Fibroblast of the aortic adventitia (primary cell): ENCODE measurements at regions not wholly inside any gene's neighbourhood (a gene's known extent, or its start where the extent isn't known, plus 50 kb on each side); places are given as distances from the start of the nearest gene placed in this dataset.

Experiments
- DNase-seq: peaks from one replicate; pipeline ENCODE4 v3.0.0-alpha.2; 2010; ENCODE audit warnings: low read depth
- H3K4me3 ChIP-seq: 2 replicates; pipeline ENCODE4 v1.5.1; 2011; ENCODE audit warnings: low read depth, mild to moderate bottlenecking, control low read depth, low read length, moderate library complexity
- TF ChIP-seq, protein P1 (sequence below): IDR thresholded peaks from 2 replicates; pipeline ENCODE4 v1.5.1; 2011; ENCODE audit warnings: mild to moderate bottlenecking, low read length, control low read depth, inconsistent platforms; ENCODE audit not compliant: insufficient read depth

- DNase-seq = no peak
- TF ChIP-seq, protein P1, sequence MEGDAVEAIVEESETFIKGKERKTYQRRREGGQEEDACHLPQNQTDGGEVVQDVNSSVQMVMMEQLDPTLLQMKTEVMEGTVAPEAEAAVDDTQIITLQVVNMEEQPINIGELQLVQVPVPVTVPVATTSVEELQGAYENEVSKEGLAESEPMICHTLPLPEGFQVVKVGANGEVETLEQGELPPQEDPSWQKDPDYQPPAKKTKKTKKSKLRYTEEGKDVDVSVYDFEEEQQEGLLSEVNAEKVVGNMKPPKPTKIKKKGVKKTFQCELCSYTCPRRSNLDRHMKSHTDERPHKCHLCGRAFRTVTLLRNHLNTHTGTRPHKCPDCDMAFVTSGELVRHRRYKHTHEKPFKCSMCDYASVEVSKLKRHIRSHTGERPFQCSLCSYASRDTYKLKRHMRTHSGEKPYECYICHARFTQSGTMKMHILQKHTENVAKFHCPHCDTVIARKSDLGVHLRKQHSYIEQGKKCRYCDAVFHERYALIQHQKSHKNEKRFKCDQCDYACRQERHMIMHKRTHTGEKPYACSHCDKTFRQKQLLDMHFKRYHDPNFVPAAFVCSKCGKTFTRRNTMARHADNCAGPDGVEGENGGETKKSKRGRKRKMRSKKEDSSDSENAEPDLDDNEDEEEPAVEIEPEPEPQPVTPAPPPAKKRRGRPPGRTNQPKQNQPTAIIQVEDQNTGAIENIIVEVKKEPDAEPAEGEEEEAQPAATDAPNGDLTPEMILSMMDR = no peak
- H3K4me3 ChIP-seq = no peak overlapping the region
Observed at GRCh38 chr2:12941203-12941602, 224.5 kb downstream of the TRIB2 start.

DNA sequence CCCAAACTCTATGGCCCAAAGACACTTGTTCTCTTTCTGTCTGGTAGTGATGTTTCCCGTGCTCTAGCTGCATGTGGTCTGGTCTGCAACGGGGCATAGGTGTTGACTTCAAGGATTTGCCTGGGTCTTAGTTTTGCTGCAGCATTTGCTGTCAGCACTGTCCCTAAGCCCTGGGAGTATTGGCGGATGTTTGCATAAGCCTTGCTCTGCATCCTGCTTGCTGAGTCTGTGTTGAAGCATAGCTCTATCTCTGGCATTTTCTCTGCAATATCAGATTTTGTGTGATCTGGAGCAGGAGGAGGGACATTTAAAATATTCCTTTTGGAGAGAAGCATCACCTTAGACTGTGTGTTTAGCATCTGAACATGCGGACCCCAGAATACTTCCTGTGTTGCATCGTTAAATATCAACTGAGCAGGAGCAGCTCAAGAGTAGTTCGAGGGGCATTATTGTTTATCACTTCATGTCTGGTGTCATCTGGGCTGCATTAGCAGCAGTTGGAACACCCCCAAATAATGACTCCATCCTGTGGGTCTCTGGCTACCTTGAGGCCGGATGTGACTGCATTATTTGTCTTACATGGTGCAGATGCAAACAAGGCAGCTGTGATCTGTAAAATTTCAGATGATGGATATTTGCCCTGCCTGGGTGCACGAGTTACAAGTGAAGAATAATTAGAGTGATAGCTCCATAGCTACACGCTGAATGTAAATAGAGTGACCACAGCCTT, 231.7 kb downstream of the TRIB2 start:
- TF ChIP-seq, protein P1 = no peak
- no peak overlapping the region for H3K4me3 ChIP-seq
- DNase-seq = peak; percentile 41

DNA sequence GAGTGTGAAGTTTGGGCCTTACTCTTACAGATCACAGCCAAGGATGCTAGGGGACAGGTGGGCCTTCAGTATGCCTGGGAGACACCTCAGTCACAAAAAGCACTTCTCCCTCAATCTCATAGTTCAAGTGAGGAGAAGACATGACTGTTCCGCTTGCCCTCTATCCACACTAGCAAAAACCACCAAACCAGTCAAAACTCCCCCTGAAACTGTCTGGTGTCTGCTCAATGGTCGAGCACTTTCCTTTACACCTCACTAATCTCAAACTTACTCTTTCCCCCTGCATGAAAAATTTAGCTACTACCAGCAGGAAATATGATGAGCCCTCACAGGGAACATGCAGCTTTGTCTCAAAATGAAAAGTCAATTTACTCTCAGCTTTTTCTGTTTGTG, 232.2 kb downstream of the TRIB2 start:
- no peak overlapping the region for H3K4me3 ChIP-seq
- TF ChIP-seq, protein P1 = no peak
- DNase-seq = no peak

DNA sequence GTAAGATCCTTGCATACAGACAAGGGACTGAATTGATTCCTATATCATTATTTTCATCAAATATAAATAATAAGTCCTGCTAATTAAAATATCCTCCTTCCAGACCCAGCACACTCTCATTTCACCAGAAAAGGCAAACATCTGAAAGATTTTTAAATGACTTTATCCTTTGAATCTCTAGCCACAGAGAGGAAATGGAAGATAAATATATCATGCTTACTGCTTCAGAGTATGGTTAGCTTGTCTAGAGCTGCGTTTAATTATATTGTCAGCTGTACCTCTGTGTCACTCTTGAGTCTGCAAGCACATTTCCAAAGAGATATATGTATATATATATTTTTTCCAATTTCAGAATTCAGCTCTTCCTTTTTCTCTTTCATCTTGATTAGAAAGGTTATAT, 232.7 kb downstream of the TRIB2 start:
- H3K4me3 ChIP-seq = no peak overlapping the region
- TF ChIP-seq, protein P1 = no peak
- no peak for DNase-seq

DNA sequence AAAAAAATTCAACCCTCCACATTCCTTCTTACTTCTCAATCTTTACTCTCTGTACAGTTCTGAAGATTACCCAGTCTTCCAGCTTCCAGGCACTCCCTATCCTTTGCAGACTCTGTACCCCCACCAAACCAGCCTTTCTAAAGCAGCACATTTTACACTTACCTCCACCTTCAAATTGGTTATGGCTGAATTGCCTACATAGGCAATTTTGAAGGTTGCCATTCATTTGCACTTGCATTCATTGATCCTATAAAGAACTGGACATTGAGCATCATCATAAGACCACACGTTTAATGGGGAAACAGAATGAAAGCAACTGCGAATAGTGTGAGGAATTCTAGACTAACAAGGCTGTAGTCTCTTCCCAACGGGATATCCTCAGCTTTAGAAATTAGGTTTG, 233.4 kb downstream of the TRIB2 start:
- no peak for DNase-seq
- no peak overlapping the region for H3K4me3 ChIP-seq
- TF ChIP-seq, protein P1 = no peak

DNA sequence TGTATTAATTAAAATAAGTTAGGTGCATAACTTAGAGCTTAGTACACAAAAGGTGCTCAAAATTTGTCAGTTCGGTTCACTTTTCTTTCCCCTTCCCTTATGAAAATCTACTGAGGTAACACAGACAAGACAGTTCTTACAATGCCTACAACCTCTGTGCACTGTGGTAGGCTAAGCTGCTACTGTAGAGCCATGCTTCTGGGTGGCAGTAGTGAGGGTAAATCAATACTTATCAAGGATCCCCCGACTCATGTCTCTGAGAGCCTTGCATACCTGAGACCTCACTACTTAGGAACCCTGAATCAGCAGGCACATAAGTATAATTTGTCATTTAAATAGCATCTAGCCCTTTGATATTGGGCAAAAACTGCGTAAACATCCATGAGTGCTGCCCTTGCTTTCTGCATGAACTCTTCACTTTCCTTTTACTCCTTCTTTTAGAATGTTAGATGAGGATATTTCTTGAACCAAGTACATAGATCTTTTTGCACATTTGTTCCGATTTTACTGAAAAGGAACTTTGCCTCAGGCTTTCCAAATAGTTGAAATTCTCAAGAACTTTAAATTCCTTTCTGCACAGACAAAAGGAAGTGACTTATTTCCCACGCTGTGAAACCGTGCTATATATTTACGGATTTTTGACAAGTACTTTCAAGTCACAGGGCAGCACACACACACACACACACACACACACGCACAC, 234.4 kb downstream of the TRIB2 start:
- H3K4me3 ChIP-seq = no peak overlapping the region
- TF ChIP-seq, protein P1 = no peak
- DNase-seq = peak; percentile 68
